HG03045 (cell line): ENCODE measurements at regions not wholly inside any gene's neighbourhood (a gene's known extent, or its start where the extent isn't known, plus 50 kb on each side); places are given as distances from the start of the nearest gene placed in this dataset.
A peak's percentile ranks its signal among the peaks of the same experiment; 100 is the strongest.

Experiments used
- ATAC-seq: cut with Tn5 transposase; IDR thresholded peaks from one replicate; pipeline ENCODE4 v1.9.1; 2021; ENCODE audit warnings: mild to moderate bottlenecking, moderate library complexity; ENCODE audit not compliant: unreplicated experiment

DNA sequence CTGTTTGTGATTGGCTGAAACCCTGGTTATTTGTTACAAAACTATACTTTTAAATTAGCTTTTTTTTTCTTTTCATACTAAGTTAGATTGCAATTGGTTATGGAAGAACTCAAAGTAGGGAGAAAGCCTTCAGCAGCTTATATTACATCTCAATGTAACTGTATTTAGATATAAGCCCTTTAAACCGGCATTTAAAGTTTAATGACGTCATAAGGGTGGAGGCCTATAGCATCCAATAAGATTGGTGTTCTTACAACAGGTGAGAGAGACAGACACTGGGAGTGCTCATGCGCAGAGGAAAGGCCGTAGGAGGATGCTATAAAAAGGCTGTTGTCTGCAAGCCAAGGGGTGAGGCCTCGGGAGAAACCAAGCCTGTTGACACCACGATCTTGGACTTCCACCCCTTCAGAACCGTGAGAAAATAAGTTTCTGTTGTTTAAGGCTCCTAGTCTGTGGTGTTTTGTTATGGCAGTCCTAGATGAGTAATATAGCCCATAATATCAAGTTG, 1198.8 kb upstream of the SPRY2 start:
- ATAC-seq, result no peak

DNA sequence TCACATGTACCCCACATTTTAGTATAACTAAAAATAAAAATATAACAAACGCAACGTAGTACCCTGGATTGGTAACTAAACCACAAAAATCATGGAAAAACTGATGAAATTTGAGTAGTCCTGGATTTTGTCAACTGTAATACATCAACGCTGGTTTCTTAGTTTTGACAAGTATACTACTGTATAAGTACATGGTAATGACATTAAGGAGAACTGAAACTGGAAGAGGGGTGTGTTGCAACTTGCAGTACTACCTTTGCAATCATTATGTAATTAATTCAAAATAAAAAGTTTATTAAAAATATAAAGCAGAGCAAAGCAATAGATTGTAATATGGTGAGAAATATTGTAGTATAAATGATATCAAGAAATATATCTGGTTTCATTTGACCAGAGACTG, 1158.0 kb upstream of the SPRY2 start:
- ATAC-seq, result no peak

DNA sequence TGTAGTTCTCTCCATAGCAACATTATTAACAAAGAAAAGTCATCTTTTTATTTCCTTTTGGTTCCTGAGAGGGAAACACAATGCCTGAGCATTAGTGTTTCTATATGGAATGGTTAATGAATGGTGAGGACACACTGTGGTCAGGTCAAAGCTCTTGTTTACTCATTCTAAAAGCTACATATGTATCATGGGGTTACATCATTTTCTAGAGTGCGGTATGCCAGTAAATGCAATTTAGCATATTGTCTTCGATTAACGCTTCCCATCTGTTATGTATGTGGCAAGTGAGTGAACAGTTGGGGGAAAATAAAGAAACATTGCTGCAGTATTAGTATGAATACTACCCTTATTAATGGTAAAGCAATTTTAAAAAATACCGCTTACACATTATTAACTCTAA, 1152.2 kb upstream of the SPRY2 start:
- ATAC-seq, result no peak

DNA sequence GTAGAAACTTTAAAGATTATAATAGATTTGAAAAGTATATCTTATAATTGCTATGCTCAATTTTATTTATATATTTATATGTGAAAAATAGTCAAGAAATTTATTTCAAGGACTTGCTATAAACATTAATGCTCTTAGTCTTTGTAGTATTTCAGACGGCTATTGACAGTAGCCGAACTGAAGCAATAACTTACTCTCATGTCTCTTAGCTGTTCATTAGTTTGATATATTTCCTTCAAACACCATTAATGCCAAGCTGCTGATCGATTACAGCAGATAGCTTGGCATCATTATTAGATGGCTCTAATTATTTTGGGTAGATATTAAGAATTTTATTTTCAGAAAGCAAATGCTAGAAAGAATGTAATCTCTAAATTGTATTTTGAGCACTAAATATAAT, 1151.5 kb upstream of the SPRY2 start:
- ATAC-seq, result no peak

DNA sequence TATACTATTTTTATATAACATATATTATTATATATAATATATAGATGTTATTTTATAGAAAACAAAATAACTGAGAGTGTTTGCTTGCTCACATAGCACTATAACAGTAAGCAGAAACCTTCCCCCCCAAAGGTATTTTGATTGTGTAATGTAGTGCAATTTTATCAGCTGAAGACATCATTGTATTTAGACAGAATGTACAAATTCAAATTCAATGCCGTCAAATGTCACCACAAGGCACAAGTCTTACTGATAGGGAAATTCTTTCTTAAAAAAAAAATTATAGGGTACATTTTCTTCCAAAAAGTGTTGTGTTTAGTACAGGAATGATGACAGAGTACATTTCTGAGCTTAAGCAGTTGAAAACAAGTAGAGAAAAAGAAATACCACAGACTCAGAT, 1147.1 kb upstream of the SPRY2 start:
- ATAC-seq, result no peak

DNA sequence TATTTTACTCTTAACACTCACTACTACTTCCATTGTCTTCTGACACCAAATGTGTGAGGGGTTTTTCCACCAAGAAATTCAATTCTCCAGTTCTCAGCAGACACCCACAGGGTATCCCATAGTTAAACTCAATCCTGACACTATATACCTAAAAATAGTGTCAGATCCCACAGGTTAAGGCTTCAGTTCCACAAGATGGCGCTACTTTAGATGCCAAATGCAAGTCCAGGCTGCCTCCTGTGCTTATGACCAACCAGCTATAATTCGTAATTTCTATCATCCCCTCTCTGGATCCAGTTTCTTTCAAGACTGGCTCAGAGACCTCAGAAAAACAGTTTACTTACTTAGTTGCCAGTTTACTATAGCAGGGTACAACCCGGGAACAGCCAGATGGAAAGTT, 1146.2 kb upstream of the SPRY2 start:
- ATAC-seq, result no peak

DNA sequence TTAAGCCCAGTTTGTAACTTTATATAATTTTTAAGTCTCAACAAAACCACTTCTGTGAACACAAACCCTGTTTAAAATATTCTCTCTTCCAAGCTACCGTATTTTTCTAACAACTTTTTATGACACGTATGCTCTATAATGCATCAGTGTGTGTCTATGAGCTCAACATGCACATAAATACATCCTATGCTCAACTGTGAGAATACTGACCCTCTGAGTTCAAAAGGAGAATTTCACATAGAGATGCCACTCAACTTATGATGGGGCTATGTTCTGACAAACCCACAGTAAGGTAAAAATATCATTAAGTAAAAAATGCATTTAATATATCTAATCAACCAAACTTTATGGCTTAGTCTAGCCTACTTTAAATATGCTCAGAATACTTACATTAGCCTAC, 1139.7 kb upstream of the SPRY2 start:
- ATAC-seq, result no peak

DNA sequence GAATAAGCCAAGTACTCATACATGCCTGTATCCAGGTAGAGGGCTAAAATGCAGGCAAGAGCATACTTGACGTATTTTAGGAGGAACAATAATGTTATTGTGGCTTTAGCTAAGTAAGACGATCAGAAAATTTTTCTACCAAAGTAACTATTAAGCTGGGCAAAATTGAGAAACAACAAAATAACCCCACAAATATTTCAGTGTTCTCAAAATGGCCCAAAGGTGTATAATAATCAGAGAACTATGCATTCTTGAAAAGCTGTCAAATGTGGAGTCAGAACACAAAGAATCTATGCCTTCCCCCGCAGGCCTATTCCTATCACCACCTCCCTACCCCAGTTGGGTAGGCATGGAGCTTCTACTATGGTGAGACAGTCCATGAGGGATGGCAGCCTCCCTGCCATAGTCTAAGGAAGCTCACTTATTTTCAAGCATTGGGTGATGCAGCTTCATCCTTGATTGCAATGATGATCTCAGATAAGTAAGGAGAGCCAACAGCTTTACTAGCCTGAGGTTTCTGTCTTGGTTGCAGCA, 1132.5 kb upstream of the SPRY2 start:
- no peak for ATAC-seq

DNA sequence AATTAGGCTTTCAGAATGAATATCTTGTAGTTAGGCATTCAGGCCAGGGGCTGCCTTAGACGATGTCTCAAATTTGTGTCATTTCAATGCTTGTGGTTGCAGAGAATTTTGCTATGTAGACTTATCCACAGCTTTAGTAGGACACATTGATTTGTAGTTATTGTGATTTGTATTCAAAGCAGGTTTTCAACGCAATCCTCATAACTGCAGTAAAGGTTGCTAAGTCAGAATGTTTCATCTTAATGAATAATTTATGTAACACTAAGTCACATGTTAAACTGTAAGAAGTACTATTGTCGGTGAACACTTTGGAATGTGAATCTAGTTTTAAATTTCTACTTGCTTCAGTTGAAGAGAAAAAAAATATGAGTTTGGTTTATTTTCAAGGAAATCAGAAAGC, 1117.2 kb upstream of the SPRY2 start:
- no peak for ATAC-seq

DNA sequence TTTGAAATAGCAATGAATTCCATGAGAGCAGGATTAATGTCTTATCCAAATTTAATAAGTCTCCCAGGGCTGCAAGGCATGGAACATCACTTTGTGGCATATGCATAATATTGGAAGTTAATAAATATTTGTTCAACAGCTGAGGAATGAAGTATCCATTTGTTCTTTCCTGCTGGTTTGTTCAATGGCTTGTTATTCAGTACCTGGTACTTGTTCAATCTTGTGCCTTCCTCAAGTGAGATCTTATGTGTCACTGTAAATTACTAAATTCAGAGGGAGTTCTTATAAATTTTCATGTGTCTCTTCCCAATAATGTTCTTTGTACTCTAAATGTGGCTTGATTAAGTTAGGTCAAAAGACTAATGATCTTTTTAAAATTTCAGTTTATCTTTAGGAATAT, 1105.5 kb upstream of the SPRY2 start:
- ATAC-seq, result no peak

DNA sequence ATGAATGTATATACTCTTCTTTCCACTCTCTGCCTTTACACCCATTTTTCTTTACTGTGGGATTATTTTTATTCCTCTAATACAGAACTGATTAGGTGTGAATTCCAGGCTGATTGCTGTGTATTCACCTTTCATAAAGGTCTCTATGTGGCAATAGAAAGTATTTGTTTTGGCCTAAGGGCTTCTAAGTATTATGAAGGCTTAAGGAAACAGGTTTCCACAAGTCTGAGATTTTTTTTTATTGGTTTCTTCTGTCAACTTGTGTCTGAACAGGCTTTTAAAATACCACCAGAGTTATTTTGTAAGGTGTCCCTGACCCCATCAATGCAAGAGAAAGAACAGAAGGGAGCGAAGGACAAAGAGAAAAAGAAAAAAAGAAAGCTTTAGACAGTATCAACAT, 1102.0 kb upstream of the SPRY2 start:
- no peak for ATAC-seq

DNA sequence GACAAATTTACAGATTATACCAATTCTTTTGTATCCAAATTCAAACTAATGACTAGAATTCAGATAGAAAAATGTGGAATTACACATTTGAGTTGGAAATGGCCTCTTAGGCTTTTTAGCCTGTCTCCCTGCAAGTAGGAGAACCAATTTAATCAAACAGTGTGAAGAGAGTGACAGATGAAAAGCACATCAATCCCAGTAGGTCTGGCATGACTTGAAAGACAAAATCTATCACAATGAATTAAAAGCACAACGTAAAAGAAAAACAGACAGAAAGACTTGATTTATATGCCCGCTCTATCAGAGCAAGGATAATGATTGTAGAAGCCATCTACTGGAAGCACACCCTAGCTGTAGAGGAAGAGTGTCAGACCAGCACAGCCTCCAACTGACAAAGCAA, 1084.4 kb upstream of the SPRY2 start:
- no peak for ATAC-seq

DNA sequence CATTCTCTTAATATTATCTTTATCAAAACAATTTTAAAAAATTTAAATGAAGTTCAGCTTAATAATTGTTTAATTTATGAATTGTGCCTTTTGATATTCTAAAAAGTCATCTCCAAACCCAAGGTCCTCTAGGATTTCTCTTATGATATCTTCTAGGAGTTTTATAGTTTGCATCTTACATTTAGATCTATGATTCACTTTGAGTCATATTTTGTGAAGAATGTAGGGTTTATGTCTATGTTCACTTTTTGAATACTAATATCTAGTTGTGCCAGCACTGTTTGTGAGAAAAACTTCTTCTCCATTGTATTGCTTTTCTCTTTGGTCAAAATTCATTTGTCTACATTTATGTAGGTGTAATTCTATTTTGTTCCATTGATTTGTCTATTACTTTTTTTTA, 1068.4 kb upstream of the SPRY2 start:
- no peak for ATAC-seq

DNA sequence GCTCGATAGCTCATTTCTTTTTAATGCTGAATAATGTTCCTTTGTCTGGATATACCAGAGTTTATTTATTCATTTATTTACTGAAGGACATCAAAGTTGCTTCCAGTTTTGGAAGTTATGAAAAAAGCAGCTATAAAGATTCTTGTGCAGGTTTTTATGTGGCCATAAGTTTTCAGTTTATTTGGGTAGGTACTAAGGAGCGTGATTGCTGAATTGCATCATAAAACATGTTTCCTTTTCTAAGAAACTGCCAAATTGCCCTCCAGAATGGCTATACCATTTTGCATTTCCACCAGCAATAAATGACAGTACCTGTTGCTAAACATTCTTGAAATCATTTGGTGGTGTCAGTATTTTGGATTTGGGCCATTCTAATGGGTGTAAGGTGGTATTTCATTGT, 1067.7 kb upstream of the SPRY2 start:
- ATAC-seq, result no peak

DNA sequence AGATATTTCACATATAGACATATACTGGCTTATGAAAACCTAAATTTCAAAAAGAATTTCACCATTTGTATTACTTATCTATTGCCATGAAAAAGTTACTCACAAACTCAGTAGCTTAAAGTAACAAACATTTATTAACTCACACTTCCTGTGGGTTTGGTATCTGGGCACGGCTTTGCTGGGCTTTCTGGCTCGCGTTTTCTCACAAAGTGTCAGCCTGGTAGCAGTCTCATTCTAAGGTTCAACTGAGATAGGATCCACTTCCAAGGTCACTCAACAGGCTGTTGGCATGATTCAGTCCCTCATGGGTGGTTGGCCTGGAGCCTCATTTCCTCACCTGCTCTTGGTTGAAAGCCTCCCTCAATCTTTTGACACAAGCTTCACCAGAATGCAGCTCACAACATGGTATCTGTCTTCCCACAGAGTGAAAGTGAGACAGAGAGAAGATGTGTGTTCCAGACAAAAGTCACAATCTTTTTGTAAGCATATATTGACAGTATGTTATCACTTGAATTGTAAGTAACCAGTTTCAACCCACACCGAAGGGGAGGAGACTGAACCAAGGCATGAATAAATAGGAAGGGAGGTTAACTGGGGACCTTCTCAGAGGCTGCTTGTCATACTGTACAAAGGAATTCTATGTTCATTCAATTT, 1065.8 kb upstream of the SPRY2 start:
- ATAC-seq, result peak; percentile 51

DNA sequence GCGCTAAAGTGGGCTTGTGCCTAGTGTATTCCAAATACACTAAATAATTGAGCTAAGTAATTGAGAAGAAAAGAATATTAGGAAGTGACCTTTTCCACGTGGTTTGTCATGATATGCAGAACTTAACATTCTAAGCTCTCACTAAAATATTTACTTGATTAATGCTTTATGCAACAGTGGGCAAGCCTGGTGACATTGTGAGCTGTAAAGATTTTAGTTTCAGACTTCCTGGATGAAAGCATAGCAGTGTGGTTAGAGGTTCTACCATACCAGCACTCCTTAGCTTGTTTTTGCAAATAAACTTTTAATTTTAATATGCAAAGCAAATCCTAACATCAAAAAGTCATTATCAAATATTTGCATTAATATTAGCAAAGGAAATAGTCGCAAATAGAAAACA, 1065.1 kb upstream of the SPRY2 start:
- ATAC-seq, result no peak

DNA sequence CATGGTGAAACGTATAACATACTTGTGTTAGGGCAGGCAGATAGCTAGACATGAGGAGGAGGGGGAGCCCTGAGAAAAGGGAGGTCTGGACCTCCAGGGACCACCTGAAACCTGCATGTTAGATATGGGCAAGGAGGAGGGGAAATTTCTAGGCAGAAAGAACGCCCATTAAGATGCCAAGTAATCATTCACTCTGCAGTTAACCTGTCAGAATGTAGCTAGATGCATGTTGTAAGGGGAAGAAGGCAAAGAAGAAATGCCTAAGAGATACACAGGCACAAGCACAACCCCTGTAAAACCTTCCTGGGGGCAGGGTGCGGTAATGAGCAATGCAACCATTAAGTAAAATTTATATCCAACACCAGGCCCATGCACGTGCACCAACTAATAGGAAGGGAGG, 1055.3 kb upstream of the SPRY2 start:
- ATAC-seq, result no peak

DNA sequence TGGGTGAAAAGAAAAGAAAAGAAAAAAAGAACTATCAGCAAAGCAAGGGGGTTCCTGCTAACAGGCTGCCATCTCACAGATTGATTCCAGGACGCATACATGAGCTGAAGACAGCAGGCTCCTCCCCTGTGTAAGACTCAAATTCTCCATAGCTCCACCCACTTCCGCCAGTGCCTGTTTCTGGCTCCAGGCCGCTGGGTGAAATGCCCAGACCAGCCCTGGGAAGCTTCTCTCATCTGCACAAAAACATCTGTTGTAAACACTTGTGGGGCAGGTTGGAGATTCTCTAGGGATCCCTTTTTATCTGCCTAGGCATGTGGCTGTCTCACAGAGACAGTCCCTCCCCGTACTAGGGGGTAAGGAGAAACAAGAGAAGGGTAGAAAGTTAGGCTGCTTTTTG, 1054.4 kb upstream of the SPRY2 start:
- no peak for ATAC-seq

DNA sequence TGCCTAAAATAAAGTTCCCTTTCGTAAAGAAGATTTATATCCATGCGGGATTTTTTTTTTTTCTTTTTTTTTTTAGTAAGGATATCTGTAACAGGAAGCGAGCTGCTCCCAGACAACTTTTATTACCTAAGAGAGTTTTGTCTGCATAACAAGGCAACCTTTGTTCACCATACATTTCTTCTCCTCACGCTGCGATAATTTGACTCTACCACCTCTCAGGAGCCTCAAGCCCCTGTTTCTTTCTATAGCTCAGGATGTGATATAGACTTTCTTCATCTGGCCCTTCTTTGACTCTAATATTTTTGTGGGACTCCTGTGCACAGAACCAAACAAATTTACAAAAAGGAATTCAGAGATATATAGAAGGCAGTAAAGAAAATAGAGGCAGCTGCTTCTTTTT, 1053.7 kb upstream of the SPRY2 start:
- ATAC-seq, result no peak

DNA sequence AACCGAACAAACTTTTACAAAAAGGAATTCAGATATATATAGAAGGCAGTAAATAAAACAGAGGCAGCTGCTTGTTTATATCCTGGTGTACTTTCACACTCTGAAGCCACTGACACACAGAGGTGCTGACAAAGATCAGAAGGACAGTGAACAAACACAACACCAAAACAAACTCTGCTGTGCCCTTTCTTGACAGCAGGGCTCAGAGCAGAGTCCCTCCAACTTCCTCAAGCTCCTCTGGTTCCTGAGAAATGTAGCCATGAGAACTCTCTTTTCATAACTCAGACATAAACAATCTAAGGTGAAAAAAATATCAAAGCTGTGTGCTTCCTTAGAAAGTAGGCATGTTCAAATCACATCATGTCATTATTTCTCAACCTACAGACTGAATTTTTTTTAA, 1052.8 kb upstream of the SPRY2 start:
- ATAC-seq, result no peak

DNA sequence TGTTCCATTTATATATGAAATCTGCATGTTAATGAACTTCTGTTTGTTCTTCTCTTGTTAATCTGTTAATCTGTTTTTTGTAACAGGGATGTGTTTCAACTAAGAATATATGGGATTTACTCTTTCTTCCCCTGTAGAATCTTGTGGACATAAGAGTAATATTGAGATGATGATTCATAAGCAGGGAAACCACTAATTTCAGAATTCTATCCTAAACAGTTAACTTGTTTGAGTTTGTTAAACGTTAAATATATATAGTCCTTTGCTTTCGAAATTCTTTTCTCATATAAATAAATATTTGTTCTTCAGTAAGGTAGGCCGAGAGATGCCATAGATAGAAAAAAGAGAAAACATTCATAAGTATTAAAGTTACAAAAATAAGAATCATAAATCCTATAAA, 1052.2 kb upstream of the SPRY2 start:
- ATAC-seq, result no peak

DNA sequence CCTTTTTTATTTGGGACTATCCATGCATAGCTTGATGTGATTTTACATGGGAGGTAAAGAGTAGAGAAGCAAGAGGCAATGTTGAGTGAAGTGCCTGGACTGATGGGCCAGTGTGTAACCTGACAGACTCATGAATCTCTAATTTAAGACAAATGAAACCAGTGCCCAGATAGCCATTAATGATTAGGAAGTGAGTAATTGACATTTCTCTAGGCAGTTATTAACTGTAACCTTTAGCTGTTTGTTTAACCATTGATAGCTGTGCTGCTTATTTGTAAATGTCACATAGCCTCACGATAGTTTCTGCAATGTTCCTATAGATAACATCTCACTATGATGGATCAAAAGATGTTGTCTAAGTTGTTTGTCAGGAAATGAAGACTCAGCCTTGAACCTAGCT, 1047.5 kb upstream of the SPRY2 start:
- ATAC-seq, result no peak

DNA sequence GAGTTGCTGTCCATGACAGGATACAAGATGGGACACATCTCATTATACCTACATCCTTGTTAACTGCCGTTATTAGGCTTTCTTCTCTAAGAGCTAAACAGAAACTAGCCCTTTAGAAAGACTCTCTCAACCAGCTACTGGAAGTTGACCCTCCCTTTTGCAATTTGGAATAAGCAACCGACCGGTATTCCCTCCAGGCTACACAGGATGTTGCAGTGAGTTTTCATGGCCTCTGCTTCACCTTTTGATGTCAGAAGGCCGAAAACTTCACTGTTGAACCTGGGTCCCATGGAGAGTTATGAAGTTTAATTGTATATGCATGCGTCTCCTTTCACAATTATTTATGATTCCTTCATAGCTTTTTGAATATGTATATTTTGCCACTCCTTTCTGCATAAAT, 1042.5 kb upstream of the SPRY2 start:
- ATAC-seq, result no peak
